H1 (cell line): ENCODE measurements at regions not wholly inside any gene's neighbourhood (a gene's known extent, or its start where the extent isn't known, plus 50 kb on each side); places are given as distances from the start of the nearest gene placed in this dataset.

Source experiments
- CTCF ChIA-PET: fragments of 300-600 bp; sonication (Branson Sonifier 250); formaldehyde crosslinking; loops from one replicate; lab custom pipeline; 2021; ENCODE audit not compliant: partially characterized antibody; lab: Charles Lee
- POLR2A ChIA-PET: fragments of 300-600 bp; sonication (Branson Sonifier 250); formaldehyde crosslinking; loops from one replicate; lab custom pipeline; 2021; ENCODE audit warnings: inconsistent platforms; ENCODE audit not compliant: partially characterized antibody; lab: Charles Lee
- DNase-seq, 2 experiments: peaks; one replicate each; pipeline versions ENCODE4 v3.0.0 to v3.0.0-alpha.2; 2010 to 2022; ENCODE audit warnings: low spot score in 2 of 2, low read depth in 1 of 2, mixed read lengths in 1 of 2
- FAIRE-seq: peaks from 2 replicates; lab custom pipeline; 2011; peaks lifted over from hg19 to GRCh38; lab: Jason Lieb, UNC
- H2AFZ ChIP-seq: 2 replicates; pipeline ENCODE4 v1.8.1; 2012; ENCODE audit warnings: low read length, inconsistent platforms
- H2AK5ac ChIP-seq: 2 replicates; pipeline ENCODE4 v1.6.1; 2013; ENCODE audit warnings: low read depth, low read length
- H2BK120ac ChIP-seq: replicated peaks from 2 replicates; pipeline ENCODE3; 2013; ENCODE audit warnings: low read depth, low read length, inconsistent platforms
- H2BK12ac ChIP-seq: 2 replicates; pipeline ENCODE4 v1.6.1; 2013; ENCODE audit warnings: low read depth, low read length
- H2BK15ac ChIP-seq: 2 replicates; pipeline ENCODE4 v1.6.1; 2013; ENCODE audit warnings: low read length
- H2BK20ac ChIP-seq: 2 replicates; pipeline ENCODE4 v1.6.1; 2013; ENCODE audit warnings: low read length
- H2BK5ac ChIP-seq: 2 replicates; pipeline ENCODE4 v1.6.1; 2013; ENCODE audit warnings: low read depth, low read length
- H3K14ac ChIP-seq: 2 replicates; pipeline ENCODE4 v1.6.1; 2013; ENCODE audit warnings: inconsistent platforms; ENCODE audit not compliant: insufficient read length
- H3K18ac ChIP-seq: 2 replicates; pipeline ENCODE4 v1.6.1; 2013; ENCODE audit warnings: low read length; ENCODE audit errors: extremely low read depth
- H3K23ac ChIP-seq: 2 replicates; pipeline ENCODE4 v1.6.1; 2013; ENCODE audit warnings: inconsistent platforms; ENCODE audit not compliant: insufficient read length
- H3K23me2 ChIP-seq: 2 replicates; pipeline ENCODE4 v1.6.1; 2013; ENCODE audit warnings: low read depth, low read length
- H3K27ac ChIP-seq: 2 replicates; pipeline ENCODE4 v1.6.1; 2011; ENCODE audit warnings: low read depth, low read length, inconsistent platforms
- H3K27me3 ChIP-seq, 4 experiments: replicated peaks in 1 of 4; 1 replicate in 1 of 4; 2 replicates in 3 of 4; pipeline versions ENCODE4 v1.6.1 to v1.8.1; 2011 to 2013; ENCODE audit warnings: low read length in 3 of 4, mild to moderate bottlenecking in 3 of 4, inconsistent platforms in 2 of 4, mixed read lengths in 2 of 4, moderate library complexity in 1 of 4; ENCODE audit not compliant: control insufficient read depth in 3 of 4, insufficient read depth in 3 of 4; ENCODE audit errors: extremely low read depth in 1 of 4
- H3K36me3 ChIP-seq, 4 experiments: 2 replicates each; pipeline versions ENCODE4 v1.6.1 to v1.8.1; 2011 to 2013; ENCODE audit warnings: mild to moderate bottlenecking in 4 of 4, low read length in 3 of 4, moderate library complexity in 2 of 4, control low read depth in 1 of 4, inconsistent platforms in 1 of 4; ENCODE audit not compliant: insufficient read depth in 4 of 4, control insufficient read depth in 2 of 4
- H3K4ac ChIP-seq: replicated peaks from 2 replicates; pipeline ENCODE3; 2013; ENCODE audit warnings: low read length, low read depth, mixed read lengths, inconsistent platforms; ENCODE audit not compliant: insufficient read length
- H3K4me1 ChIP-seq, 4 experiments: replicated peaks in 1 of 4; 1 replicate in 1 of 4; 2 replicates in 3 of 4; pipeline versions ENCODE4 v1.6.1 to v1.8.1; 2011 to 2013; ENCODE audit warnings: low read length in 3 of 4, inconsistent platforms in 2 of 4, mixed read lengths in 1 of 4; ENCODE audit not compliant: insufficient read depth in 4 of 4, control insufficient read depth in 3 of 4
- H3K4me2 ChIP-seq, 2 experiments: 2 replicates each; pipeline versions ENCODE4 v1.6.1 to v1.8.1; 2011 to 2013; ENCODE audit warnings: low read depth in 2 of 2, low read length in 2 of 2, control low read depth in 1 of 2, inconsistent platforms in 1 of 2, mild to moderate bottlenecking in 1 of 2; ENCODE audit not compliant: insufficient read depth in 1 of 2
- H3K4me3 ChIP-seq, 4 experiments: fragments of 200-600, 300-600 bp in 1 of 4; sonication (generic), shearing (Covaris generic), sonication (Bioruptor Twin) in 1 of 4; 2 replicates each; pipeline versions ENCODE4 v1.5.1 to v1.8.1; 2011 to 2016; ENCODE audit warnings: low read length in 4 of 4, low read depth in 3 of 4, control low read depth in 2 of 4, inconsistent platforms in 2 of 4, mild to moderate bottlenecking in 2 of 4, mixed read lengths in 1 of 4, moderate library complexity in 1 of 4; ENCODE audit not compliant: insufficient read depth in 2 of 4; ENCODE audit errors: extremely low read depth in 1 of 4
- H3K56ac ChIP-seq: replicated peaks from 2 replicates; pipeline ENCODE3; 2013; ENCODE audit warnings: low read depth, mild to moderate bottlenecking, mixed read lengths, low read length, inconsistent platforms; ENCODE audit not compliant: insufficient read length
- H3K79me1 ChIP-seq: 2 replicates; pipeline ENCODE4 v1.6.1; 2013; ENCODE audit warnings: low read depth, low read length, control low read depth
- H3K79me2 ChIP-seq, 2 experiments: 2 replicates each; pipeline versions ENCODE4 v1.6.1 to v1.8.1; 2012 to 2013; ENCODE audit warnings: low read length in 2 of 2, mild to moderate bottlenecking in 2 of 2, inconsistent platforms in 1 of 2; ENCODE audit not compliant: insufficient read depth in 2 of 2, control insufficient read depth in 1 of 2
- H3K9ac ChIP-seq, 4 experiments: replicated peaks in 1 of 4; 1 replicate in 1 of 4; 2 replicates in 3 of 4; pipeline versions ENCODE4 v1.6.1 to v1.8.1; 2011 to 2013; ENCODE audit warnings: low read depth in 3 of 4, low read length in 3 of 4, control low read depth in 2 of 4, mild to moderate bottlenecking in 2 of 4, moderate library complexity in 2 of 4, inconsistent platforms in 1 of 4; ENCODE audit errors: extremely low read depth in 1 of 4
- H3K9me3 ChIP-seq, 2 experiments: 2 replicates each; pipeline versions ENCODE4 v1.6.1 to v1.8.1; 2012 to 2013; ENCODE audit warnings: mild to moderate bottlenecking in 2 of 2, moderate library complexity in 2 of 2, control low read depth in 1 of 2, inconsistent platforms in 1 of 2, low read depth in 1 of 2, low read length in 1 of 2, mixed read lengths in 1 of 2; ENCODE audit not compliant: insufficient read depth in 2 of 2
- H4K20me1 ChIP-seq, 2 experiments: replicated peaks in 1 of 2; 2 replicates each; pipeline versions ENCODE3 to v1.8.1; 2011 to 2013; ENCODE audit warnings: inconsistent platforms in 2 of 2, low read length in 2 of 2, mild to moderate bottlenecking in 1 of 2; ENCODE audit not compliant: insufficient read depth in 2 of 2, control insufficient read depth in 1 of 2
- H4K5ac ChIP-seq: 2 replicates; pipeline ENCODE4 v1.6.1; 2013; ENCODE audit warnings: low read length, low read depth, mixed read lengths, inconsistent platforms; ENCODE audit not compliant: insufficient read length
- H4K8ac ChIP-seq: 2 replicates; pipeline ENCODE4 v1.8.0; 2013; ENCODE audit warnings: mild to moderate bottlenecking, moderate library complexity, low read length, inconsistent platforms; ENCODE audit not compliant: insufficient read depth; ENCODE audit errors: extremely low read depth
- H4K91ac ChIP-seq: replicated peaks from 2 replicates; pipeline ENCODE3; 2013; ENCODE audit warnings: low read length, mixed read lengths, inconsistent platforms; ENCODE audit not compliant: insufficient read length
- CEBPB ChIP-seq: IDR thresholded peaks from 2 replicates; pipeline ENCODE4 v1.6.1; 2012; ENCODE audit warnings: low read depth, low read length
- FOSL1 ChIP-seq: IDR thresholded peaks from 2 replicates; pipeline ENCODE4 v1.6.1; 2011; ENCODE audit warnings: mild to moderate bottlenecking, low read depth, low read length, moderate library complexity; ENCODE audit not compliant: insufficient read depth
- HDAC2 ChIP-seq, 2 experiments: fragments of 300-600 bp in 1 of 2; sonication (generic) in 1 of 2; IDR thresholded peaks; 2 replicates each; pipeline ENCODE4 v1.6.1; 2011 to 2012; ENCODE audit warnings: low read depth in 2 of 2, low read length in 2 of 2, mild to moderate bottlenecking in 2 of 2, moderate library complexity in 2 of 2, borderline replicate concordance in 1 of 2, inconsistent platforms in 1 of 2
- WGBS, 2 experiments: shearing (Covaris generic) in 1 of 2; methylation state at CpG; one replicate each; pipeline versions ENCODE4 v1.1.6 to v1.1.7; 2013 to 2015; ENCODE audit warnings: low lambda C conversion rate in 2 of 2, mixed read lengths in 2 of 2, inconsistent platforms in 1 of 2, low coverage in 1 of 2, missing lambda C conversion rate in 1 of 2; ENCODE audit not compliant: insufficient replicate concordance in 2 of 2, insufficient coverage in 1 of 2, insufficient read length in 1 of 2; ENCODE audit errors: extremely low coverage in 1 of 2, missing lambda C conversion rate in 1 of 2; 5-methylcytosine and 5-hydroxymethylcytosine counted together

GRCh38 chr13:63541336-63541735, 2125.7 kb upstream of the PCDH20 start:
- no peak overlapping the region for H3K27ac ChIP-seq
- no peak overlapping the region for H4K91ac ChIP-seq
- H3K36me3 ChIP-seq, result no peaks in the 10 kb centered on the region
- H3K4ac ChIP-seq, result no peak overlapping the region
- H2BK15ac ChIP-seq, result no peak overlapping the region
- no peak overlapping the region for H4K8ac ChIP-seq
- H2AFZ ChIP-seq, result no peak overlapping the region
- H4K20me1 ChIP-seq, result no peaks in the 10 kb centered on the region
- H3K23me2 ChIP-seq, result no peaks in the 10 kb centered on the region
- CTCF ChIA-PET, result interaction anchor here (0.7 kb wide), 1 partner anchor 16 kb away, joined by 3 read pairs; no protein-coding TSS in a partner anchor
- H3K79me1 ChIP-seq, result no peaks in the 10 kb centered on the region
- no peak overlapping the region for H2BK20ac ChIP-seq
- H3K4me1 ChIP-seq, result 0 out of 7 replicates have a peak, but pooled peaks cover 0 to 3% (median 0%) of the 10 kb centered on the region in 4 experiments
- no peaks in the 10 kb centered on the region for H3K79me2 ChIP-seq
- 0 out of 4 replicates have a peak, but pooled peaks of 1 of the 2 experiments have one; percentile 17 for TF ChIP-seq HDAC2 (IDR thresholded peaks at IDR 0.05; ENCODE audit: borderline replicate concordance in 1 of 2, low read depth in 2 of 2, low read length in 2 of 2)
- no peak for TF ChIP-seq FOSL1
- TF ChIP-seq CEBPB, result 0 out of 2 replicates have a peak, but pooled peaks have one; percentile 5
- TF ChIP-seq, all 59 proteins: peak for 2
- H3K4me2 ChIP-seq, result no peak overlapping the region; a peak in 1 of 4 replicates
- POLR2A ChIA-PET, result no interaction called here
- peaks cover 9 to 16% (median 13%) of the 10 kb centered on the region in 4 experiments; a peak in 5 of 7 replicates for H3K27me3 ChIP-seq
- no peak overlapping the region for H3K18ac ChIP-seq
- no peak overlapping the region for H3K56ac ChIP-seq
- H3K4me3 ChIP-seq, result no peak overlapping the region
- no peak overlapping the region for H2AK5ac ChIP-seq
- no peak overlapping the region for H3K9ac ChIP-seq
- no peak overlapping the region for H3K14ac ChIP-seq
- H3K9me3 ChIP-seq, result no peaks in the 10 kb centered on the region
- no peak overlapping the region for H2BK5ac ChIP-seq
- FAIRE-seq (no peak), DNase-seq (no peak)
- H2BK120ac ChIP-seq, result no peak overlapping the region
- no peak overlapping the region for H2BK12ac ChIP-seq
- 24% methylated on average over 6 of the region's 6 CpGs; no CpG with 5 or more reads in 1 of the 2 experiments for WGBS, 2 experiments
- no peak overlapping the region for H4K5ac ChIP-seq
- no peak overlapping the region for H3K23ac ChIP-seq
